ENCODE measurements at regions not wholly inside any gene's neighbourhood (a gene's known extent, or its start where the extent isn't known, plus 50 kb on each side); places are given as distances from the start of the nearest gene placed in this dataset.

GRCh38 chr5:4212071-4212739 is 616.6 kb downstream of the IRX1 start:
- Histone ChIP-seq H3K4me3 (ENCODE audit: low read length) (no peak overlapping the region), H3K9me2 (replicated peaks; ENCODE audit: insufficient read depth, low read length) (no peaks in the 10 kb centered on the region), H3K27ac (ENCODE audit: low read length) (no peak overlapping the region), H3K9ac (ENCODE audit: low read length) (no peak overlapping the region), H3K4me2 (ENCODE audit: low read depth, low read length) (no peak overlapping the region), H3K36me3 (replicated peaks; ENCODE audit: insufficient read depth, low read length) (no peaks in the 10 kb centered on the region), H3K9me3 (replicated peaks; ENCODE audit: insufficient read depth, low read length) (no peaks in the 10 kb centered on the region), H3K27me3 (replicated peaks; ENCODE audit: insufficient read depth, low read length) (no peaks in the 10 kb centered on the region), H3K79me2 (ENCODE audit: low read length) (no peaks in the 10 kb centered on the region), H2AFZ (ENCODE audit: low read length) (no peak overlapping the region), H3F3A (ENCODE audit: insufficient read depth, low read length) (no peaks in the 10 kb centered on the region), H4K20me1 (ENCODE audit: insufficient read depth, low read length) (no peaks in the 10 kb centered on the region), H3K4me1 (ENCODE audit: low read length) (no peaks in the 10 kb centered on the region)
- DNase-seq, result no peak
- TF ChIP-seq EZH2phosphoT487 (IDR thresholded peaks at IDR 0.05; ENCODE audit: low read length) (no peak), CTCF (IDR thresholded peaks at IDR 0.05; ENCODE audit: low read length) (no peak), EZH2 (optimal IDR thresholded peaks at IDR 0.05; ENCODE audit: low read depth, low read length) (no peak)

GRCh38 chr5:4212981-4213819 is 617.6 kb downstream of the IRX1 start:
- DNase-seq, result no peak
- Histone ChIP-seq H3K27ac (ENCODE audit: low read length) (no peak overlapping the region), H3K9me2 (replicated peaks; ENCODE audit: insufficient read depth, low read length) (no peaks in the 10 kb centered on the region), H3K9me3 (replicated peaks; ENCODE audit: insufficient read depth, low read length) (no peaks in the 10 kb centered on the region), H3K4me2 (ENCODE audit: low read depth, low read length) (no peak overlapping the region), H3K79me2 (ENCODE audit: low read length) (no peaks in the 10 kb centered on the region), H3K27me3 (replicated peaks; ENCODE audit: insufficient read depth, low read length) (no peaks in the 10 kb centered on the region), H3K36me3 (replicated peaks; ENCODE audit: insufficient read depth, low read length) (no peaks in the 10 kb centered on the region), H3K4me3 (ENCODE audit: low read length) (no peak overlapping the region), H3K9ac (ENCODE audit: low read length) (no peak overlapping the region), H3F3A (ENCODE audit: insufficient read depth, low read length) (no peaks in the 10 kb centered on the region), H4K20me1 (ENCODE audit: insufficient read depth, low read length) (no peaks in the 10 kb centered on the region), H3K4me1 (ENCODE audit: low read length) (no peaks in the 10 kb centered on the region), H2AFZ (ENCODE audit: low read length) (no peak overlapping the region)
- no peak for TF ChIP-seq EZH2phosphoT487 (IDR thresholded peaks at IDR 0.05; ENCODE audit: low read length)
- TF ChIP-seq EZH2 (optimal IDR thresholded peaks at IDR 0.05; ENCODE audit: low read depth, low read length), result no peak
- TF ChIP-seq CTCF (IDR thresholded peaks at IDR 0.05; ENCODE audit: low read length), result no peak

GRCh38 chr5:4215143-4215542 is 619.5 kb downstream of the IRX1 start:
- DNase-seq, result no peak
- H3K9ac ChIP-seq (ENCODE audit: low read length), result no peak overlapping the region

More at GRCh38 chr5:4215143-4215542, 619.5 kb downstream of the IRX1 start:
- Histone ChIP-seq H3K27ac (ENCODE audit: low read length) (no peak overlapping the region), H2AFZ (ENCODE audit: low read length) (no peak overlapping the region), H3K4me1 (ENCODE audit: low read length) (no peaks in the 10 kb centered on the region), H3K27me3 (replicated peaks; ENCODE audit: insufficient read depth, low read length) (no peaks in the 10 kb centered on the region), H3K9me2 (replicated peaks; ENCODE audit: insufficient read depth, low read length) (no peaks in the 10 kb centered on the region), H3K4me2 (ENCODE audit: low read depth, low read length) (no peak overlapping the region), H4K20me1 (ENCODE audit: insufficient read depth, low read length) (no peaks in the 10 kb centered on the region), H3K79me2 (ENCODE audit: low read length) (no peaks in the 10 kb centered on the region), H3K4me3 (ENCODE audit: low read length) (no peak overlapping the region), H3K9me3 (replicated peaks; ENCODE audit: insufficient read depth, low read length) (no peaks in the 10 kb centered on the region), H3K36me3 (replicated peaks; ENCODE audit: insufficient read depth, low read length) (no peaks in the 10 kb centered on the region), H3F3A (ENCODE audit: insufficient read depth, low read length) (no peaks in the 10 kb centered on the region)
- TF ChIP-seq EZH2phosphoT487 (IDR thresholded peaks at IDR 0.05; ENCODE audit: low read length), result no peak
- TF ChIP-seq EZH2 (optimal IDR thresholded peaks at IDR 0.05; ENCODE audit: low read depth, low read length), result no peak
- no peak for TF ChIP-seq CTCF (IDR thresholded peaks at IDR 0.05; ENCODE audit: low read length)

Measured in MM.1S (cell line).